NT2/D1 (cell line): ENCODE measurements at regions not wholly inside any gene's neighbourhood (a gene's known extent, or its start where the extent isn't known, plus 50 kb on each side); places are given as distances from the start of the nearest gene placed in this dataset.

Experiments
- SUZ12 ChIP-seq: IDR thresholded peaks from 2 replicates; pipeline ENCODE4 v1.6.1; 2011; ENCODE audit not compliant: insufficient read length, insufficient read depth; ENCODE audit errors: extremely low read depth
- ZNF274 ChIP-seq: IDR thresholded peaks from 2 replicates; pipeline ENCODE4 v1.6.1; 2011; ENCODE audit warnings: mild to moderate bottlenecking, low read depth, low read length

GRCh38 chr21:35697321-35697808, 363.0 kb downstream of the SETD4 start:
- TF ChIP-seq ZNF274: no peak
- TF ChIP-seq SUZ12: no peak
